ENCODE measurements at regions not wholly inside any gene's neighbourhood (a gene's known extent, or its start where the extent isn't known, plus 50 kb on each side); places are given as distances from the start of the nearest gene placed in this dataset.
"Not testable (repeated sequence)": the region's sequence is repeated elsewhere in the genome, so short reads cannot be mapped to it uniquely, and the experiment has no call there.

DNA sequence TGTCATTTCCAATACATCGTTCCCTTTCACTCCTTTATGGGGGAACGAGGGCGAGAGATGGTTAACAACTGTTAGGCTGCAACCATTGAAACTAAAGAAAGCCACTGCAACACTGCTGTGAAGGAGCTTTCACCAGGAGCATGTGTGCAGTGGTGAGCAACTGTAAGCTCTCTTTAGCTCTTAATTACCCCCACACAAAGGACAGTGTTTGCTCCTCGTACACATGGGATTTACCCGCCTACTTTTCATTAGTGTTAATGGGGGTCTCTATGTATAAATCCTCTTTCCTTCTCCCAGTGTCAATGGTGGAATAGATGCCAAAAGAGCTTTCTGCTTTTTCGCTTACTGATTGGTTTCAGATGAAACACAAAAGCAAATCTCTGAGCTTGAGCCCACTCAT, 343.1 kb downstream of the FLRT2 start:
- DNase-seq (ENCODE audit: low read depth): no peak

DNA sequence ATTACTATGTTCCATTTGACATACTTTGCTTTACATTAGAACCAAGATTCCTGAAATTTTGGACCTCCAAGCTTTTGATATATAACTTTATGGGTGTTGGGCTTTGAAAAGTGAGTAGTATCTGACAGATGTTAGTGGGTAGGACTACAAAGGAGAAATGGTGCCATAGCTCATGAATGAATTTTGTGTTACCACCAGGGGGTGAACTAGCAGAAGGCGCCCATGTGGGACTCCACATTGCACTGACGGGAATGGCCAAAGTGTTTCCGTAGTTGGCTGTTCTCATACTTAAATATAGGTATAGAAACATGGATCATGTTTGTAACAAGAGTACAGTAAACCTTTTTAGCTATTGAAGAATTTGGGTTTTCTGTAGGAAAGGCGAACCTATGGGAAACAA, 337.5 kb downstream of the FLRT2 start:
- no peak for DNase-seq (ENCODE audit: low read depth)

DNA sequence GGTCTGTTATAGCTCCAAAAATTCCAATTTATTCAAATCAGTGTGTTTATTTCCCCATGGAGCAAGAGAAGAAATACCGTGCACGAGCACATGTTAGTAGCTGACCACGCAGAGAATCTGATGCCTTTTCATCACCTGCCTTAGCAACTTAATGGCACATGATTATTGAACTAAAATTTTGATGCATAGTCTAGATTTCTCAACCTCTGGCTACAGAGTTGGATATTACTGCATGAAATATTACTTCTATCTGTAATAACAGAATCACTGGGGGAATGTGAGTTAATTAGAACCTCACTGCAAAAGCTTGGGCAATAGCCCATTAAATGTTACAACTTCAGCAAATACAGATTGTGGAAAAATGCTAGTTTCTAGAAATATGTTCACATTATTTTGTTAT, 335.8 kb downstream of the FLRT2 start:
- DNase-seq (ENCODE audit: low read depth): no peak

DNA sequence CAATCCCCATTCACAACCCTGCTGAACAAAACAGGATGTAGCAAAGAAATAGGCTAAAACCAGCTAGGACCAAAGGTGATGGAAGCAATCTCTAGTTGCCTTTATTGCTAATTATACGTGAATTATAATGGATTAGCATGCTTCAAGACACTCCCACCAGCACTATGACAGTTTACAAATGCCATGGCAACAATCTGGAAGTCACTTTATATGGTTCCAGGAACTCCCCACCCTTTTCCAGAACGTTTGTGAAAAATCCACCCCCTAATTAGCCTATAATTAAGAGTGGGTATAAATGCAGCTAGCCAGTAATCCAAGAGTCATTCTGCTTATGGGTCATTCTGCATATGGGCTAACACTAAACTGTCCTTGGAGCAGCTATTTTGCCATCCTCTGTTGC, 328.7 kb downstream of the FLRT2 start:
- no peak for DNase-seq (ENCODE audit: low read depth)

DNA sequence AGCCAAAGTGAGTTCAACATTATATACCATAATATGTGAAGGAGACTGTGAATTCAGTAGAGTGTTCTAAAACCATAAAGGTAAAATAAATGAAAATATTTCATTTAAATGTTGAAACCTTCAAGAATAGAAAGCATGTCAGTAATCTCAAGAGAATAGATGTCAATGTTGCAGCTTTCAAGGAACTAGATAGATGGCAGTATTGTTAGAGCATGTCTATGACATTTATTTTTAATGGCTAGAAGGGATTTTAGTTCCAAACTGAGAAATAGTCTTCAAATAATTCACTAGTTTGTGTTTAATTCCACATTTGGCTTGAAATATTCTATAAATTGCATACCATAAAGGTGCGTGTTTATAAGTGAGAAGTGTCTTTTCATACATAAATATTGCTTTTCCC, 326.5 kb downstream of the FLRT2 start:
- DNase-seq (ENCODE audit: low read depth): no peak

GRCh38 chr14:85853996-85854526, 324.1 kb downstream of the FLRT2 start:
- no peak for DNase-seq (ENCODE audit: low read depth)

DNA sequence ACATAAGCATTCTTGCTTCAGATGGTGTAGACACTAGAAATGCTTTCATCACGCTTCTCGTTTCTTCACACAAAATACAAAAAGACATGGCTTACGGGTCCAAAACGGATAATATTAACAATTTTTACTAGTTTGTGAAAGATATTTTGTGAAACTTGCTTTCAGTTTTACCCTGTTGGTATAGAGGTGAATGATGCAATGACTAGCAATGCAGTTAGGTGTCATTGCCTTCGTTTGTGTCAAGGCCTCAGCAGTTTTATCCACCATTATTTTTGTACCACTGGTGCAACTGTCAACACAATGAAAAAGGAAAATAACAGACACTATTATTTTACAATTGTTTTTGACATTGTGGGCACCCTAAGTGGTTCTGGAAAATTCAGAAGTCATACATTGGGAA, 323.0 kb downstream of the FLRT2 start:
- no peak for DNase-seq (ENCODE audit: low read depth)

GRCh38 chr14:85852123-85852522, 322.2 kb downstream of the FLRT2 start:
- DNase-seq (ENCODE audit: low read depth): not testable (repeated sequence)

- not testable (repeated sequence) for DNase-seq (ENCODE audit: low read depth)
These were observed 300.6 kb downstream of the FLRT2 start for GRCh38 chr14:85830549-85830948.

DNA sequence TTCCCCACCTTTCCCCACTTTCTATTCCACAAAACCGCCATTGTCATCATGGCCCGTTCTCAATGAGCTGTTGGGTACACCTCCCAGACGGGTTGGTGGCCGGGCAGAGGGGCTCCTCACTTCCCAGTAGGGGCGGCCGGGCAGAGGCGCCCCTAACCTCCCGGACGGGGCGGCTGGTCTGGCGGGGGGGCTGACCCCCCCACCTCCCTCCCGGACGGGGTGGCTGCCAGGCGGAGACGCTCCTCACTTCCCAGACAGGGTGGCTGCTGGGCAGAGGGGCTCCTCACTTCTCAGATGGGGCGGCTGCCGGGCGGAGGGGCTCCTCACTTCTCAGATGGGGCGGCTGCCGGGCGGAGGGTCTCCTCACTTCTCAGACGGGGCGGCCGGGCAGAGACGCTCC, 299.7 kb downstream of the FLRT2 start:
- DNase-seq (ENCODE audit: low read depth): not testable (repeated sequence)

DNA sequence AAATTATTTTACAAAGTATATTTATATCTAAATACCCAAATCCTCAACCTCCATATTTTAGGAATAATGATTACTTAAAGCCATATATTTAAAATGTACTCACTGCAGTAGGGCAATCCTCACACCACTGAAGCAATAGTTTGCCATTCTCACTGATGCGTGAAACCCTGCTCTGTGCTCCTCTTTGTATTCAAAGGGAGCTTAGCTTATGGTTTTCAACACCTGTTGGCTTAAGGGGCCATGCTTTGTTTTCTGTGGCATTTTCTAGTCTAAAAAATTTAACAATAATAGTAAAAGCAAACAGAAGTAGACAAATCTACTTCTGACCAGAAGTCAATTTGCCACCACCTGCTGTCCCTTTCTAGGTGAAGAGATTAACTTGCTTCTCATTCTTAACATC, 294.6 kb downstream of the FLRT2 start:
- DNase-seq (ENCODE audit: low read depth): no peak

- no peak for DNase-seq (ENCODE audit: low read depth)
These were observed 292.3 kb downstream of the FLRT2 start for GRCh38 chr14:85822236-85822635.

DNA sequence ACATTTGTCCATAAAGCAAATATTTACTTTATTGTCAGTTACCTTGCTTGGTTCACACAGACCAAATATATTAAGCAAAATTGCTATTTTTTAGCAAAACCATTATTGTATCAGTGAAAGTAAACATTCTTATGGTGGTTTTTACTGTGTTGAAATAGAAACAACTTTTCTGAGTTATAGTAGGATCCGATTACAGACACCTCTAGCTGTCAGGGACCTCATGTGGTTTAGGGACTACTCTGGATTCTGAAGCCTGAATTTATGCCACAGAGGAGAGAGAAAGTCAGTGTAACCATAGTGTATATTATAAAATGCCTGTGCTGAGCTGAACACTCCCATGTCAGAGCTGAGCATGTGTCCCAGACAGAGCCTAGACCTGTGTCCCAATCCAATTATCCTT, 287.5 kb downstream of the FLRT2 start:
- no peak for DNase-seq (ENCODE audit: low read depth)

DNA sequence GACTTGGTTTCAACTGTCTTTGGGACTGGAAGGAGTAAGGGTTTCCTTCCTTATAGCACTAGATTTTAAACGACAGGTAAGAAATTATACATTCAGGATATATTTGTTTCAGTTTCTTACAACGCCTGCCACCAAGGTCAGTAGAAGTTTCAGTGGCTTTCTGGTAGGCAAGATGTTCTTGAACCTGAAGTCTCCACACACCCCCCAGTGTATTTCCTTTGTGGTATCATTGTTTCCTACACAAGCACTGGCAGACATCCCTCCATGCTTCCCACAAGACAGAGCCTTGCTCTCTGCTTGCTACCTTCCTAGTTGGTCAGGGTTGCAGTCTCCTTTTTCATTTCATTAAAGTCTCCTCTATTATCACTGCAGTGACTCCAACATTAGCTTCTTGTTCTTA, 283.1 kb downstream of the FLRT2 start:
- DNase-seq (ENCODE audit: low read depth): no peak

DNA sequence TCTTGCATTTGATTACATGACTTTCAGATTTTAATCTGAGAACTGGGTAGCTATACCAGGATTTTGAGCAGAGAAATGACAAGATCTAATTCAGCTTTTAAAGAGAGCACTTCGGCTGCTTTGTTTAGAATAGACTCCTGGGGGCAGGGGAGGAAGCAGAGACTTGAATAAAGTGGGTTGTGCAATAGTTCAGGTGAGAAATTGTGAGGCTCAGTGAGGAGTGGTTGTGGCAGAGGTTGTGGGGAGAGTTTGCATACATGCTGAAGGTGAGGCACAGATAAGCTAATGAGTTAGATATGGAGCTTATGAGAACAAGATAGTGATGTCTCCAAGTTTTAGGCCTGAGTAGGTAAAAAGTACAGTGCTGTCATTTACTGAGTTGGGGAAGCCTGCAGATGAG, 281.4 kb downstream of the FLRT2 start:
- no peak for DNase-seq (ENCODE audit: low read depth)

GRCh38 chr14:85799668-85800067, 269.7 kb downstream of the FLRT2 start:
- no peak for DNase-seq (ENCODE audit: low read depth)

DNA sequence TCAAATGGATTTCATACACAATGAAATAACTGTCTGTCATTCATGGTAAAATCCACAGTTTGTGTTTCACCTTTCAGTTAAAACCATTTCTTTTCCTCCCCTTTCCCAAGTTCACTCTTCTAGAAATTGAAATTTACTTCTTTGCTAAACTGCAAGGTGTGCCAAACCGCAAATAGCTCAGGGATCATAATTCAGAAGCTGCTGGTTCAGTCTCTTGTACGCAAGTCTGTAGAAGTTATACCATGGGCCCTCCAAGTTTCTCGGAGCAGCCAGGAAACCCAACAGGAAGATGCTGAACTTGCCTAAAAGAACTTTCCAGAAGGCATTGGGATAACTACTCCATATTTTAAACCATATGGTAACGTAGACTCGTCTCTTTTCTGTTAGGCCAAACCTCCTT, 268.9 kb downstream of the FLRT2 start:
- no peak for DNase-seq (ENCODE audit: low read depth)

DNA sequence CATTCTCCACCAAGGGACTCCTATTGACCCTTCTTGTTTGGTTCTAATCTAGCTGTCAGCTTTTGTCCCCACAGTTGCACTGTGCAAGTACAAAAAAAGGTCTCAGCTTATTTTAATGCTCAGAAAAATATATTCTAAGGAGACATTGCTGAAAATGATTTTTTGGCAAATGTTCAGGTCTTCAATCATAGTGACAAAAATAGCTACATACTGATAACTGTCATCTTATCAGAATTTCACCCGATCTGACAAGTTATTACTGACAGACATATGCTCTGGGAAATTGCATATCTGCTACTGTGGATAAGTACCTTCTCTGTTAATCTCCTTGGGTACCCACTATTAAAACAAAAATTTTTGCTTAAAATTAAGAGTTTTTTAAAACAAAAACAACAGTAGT, 263.6 kb downstream of the FLRT2 start:
- no peak for DNase-seq (ENCODE audit: low read depth)

DNA sequence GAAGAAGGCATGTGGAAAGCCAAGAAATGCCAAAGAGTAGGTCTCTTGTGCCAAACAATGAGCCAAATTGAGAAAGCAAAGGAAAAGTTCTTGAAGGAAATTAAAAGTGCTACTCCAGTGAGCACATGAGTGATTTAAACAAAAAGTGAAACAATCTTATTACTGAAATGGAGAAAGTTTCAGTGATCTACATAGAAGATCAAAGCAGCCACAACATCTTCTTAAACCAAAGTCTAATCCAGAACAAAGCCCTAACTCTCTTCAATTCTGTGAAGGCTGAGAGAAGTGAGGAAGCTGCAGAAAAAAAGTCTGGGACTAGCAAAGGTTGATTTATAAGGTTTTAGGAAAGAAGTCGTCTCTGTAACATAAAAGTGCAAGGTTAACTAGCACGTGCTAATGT, 259.6 kb downstream of the FLRT2 start:
- no peak for DNase-seq (ENCODE audit: low read depth)

DNA sequence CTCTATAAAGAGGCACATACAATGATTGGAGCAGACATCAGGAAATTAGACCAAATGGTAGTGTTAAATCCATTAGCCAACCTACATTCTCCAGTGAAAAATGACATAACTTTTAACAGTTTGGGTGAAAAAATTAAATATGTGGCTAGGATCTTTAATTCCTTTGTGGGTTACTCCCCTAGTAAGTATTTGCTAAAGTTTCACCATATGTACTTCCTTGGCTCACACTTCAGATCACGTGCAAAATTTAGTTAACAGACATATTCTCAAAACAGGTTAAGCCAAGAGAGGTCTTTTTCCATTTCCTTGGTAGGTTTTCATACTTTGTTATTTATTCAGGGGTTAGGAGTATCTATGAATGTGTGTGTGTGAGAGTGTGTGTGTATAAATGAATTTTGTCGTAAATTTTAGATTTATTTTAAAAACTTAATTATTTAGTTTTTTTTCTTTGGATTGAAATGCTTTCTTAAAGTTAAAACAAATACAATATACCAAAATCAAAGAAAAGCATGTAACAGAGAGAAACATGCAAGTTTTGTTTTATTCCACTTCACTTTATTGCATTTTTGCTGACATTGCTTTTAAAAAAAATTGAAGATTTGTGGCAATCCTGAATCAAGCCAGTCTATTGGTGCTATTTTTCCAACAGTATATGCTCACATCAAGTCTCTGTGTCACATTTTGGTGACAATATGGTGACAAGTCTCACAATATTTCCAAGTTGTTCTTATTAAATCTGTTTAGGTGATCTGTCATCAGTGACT, 258.7 kb downstream of the FLRT2 start:
- DNase-seq (ENCODE audit: low read depth): no peak

DNA sequence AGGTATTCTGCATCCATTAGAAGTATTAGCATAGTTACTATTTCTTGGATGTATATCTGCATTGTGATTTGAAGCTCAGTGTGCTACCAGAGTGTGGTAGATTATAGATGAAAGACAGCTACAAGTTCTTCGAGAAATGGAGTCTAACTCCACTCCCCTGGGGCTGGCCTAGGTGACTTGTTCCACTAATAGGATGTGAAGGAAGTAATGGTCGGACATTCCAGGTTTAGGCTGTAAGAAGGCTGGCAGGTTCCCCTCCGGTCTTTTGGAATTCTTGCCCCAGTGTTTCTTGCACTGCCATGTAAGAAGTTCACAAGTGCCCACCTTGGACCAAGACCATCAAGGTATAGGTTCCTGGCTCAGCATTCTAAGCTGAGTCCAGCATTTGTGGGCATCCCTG, 236.4 kb downstream of the FLRT2 start:
- no peak for DNase-seq (ENCODE audit: low read depth)

DNA sequence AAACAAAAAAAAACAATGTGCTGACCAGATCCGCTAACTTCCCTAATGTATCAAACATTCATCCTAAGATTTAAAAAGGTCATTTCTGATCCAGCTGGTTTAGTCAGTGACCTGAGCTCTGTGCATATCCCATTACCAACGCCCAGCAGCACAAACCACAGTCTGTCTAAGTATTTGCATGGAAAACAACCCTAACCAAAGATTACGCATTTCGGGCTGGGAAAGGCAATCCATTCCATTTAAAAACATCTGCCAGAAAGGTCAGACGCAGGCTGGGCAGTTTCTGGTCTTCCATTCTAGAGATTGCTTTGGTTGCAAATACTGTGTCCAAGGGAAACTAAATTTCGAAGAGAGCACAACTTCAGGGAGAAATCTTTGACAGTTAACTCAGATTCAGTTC, 234.9 kb downstream of the FLRT2 start:
- no peak for DNase-seq (ENCODE audit: low read depth)

DNA sequence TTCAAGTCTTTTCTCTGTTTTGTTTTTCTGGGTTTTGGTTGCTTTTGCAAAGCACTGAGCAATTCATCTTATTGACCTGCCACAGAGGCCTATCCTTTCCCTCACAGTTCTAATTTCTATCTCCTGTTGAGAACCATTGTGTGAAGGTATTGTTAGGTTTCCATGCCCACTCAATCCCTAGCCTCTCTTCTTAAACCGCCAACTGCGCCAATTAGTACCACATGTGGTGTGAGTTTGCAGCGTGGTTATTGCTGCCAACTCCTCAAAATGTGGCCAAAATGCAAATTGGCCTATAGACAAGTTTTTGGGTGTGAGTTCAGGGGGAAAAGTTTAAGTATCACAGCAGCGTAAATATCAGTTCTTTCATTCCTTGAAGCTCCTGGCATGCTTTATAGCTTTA, 232.6 kb downstream of the FLRT2 start:
- no peak for DNase-seq (ENCODE audit: low read depth)

DNA sequence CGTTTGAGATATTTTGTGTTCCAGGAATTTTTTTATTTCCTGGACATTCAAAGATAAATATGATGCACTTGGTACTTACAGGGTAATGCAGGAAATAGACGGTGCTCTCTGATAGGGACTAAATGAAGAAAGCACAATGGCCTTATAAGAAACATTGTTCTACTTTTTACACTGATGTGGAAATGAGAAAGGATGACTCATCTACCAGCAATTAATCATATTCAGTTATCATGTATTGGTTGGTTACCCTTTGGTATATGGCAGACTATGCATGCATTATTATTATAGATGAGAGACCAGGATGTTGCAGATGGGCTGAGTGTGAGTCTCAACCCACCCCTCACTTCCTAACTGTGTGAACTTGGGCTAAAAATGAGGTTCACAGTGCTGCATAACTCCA, 222.2 kb downstream of the FLRT2 start:
- no peak for DNase-seq (ENCODE audit: low read depth)
